HEK293 (cell line): ENCODE measurements at regions not wholly inside any gene's neighbourhood (a gene's known extent, or its start where the extent isn't known, plus 50 kb on each side); places are given as distances from the start of the nearest gene placed in this dataset.

Experiments used
- CTCF ChIA-PET: fragments of 350-600 bp; formaldehyde crosslinking; extraction: SDS; loops from one replicate; lab custom pipeline; 2021; ENCODE audit warnings: antibody characterized with exemption; lab: Yijun Ruan, JAX
- POLR2A ChIA-PET: fragments of 300-600 bp; formaldehyde crosslinking; extraction: SDS; loops from one replicate; lab custom pipeline; 2020; ENCODE audit warnings: antibody characterized with exemption, inconsistent platforms; lab: Yijun Ruan, JAX
- H3K27ac ChIP-seq: fragments of 200-500 bp; sonication (Bioruptor generic); 2 replicates; pipeline ENCODE4 v1.5.1; 2014; ENCODE audit warnings: low read depth, low read length, control low read depth, inconsistent platforms; ENCODE audit errors: extremely low read depth
- H3K36me3 ChIP-seq, 2 experiments: fragments of 200-500 bp in 1 of 2; sonication (Bioruptor generic) in 1 of 2; 1 replicate in 1 of 2; 2 replicates in 1 of 2; pipeline ENCODE4 v1.5.1; 2014 to 2017; ENCODE audit warnings: inconsistent platforms in 2 of 2, low read length in 2 of 2; ENCODE audit not compliant: control insufficient read depth in 2 of 2, insufficient read depth in 1 of 2
- H3K4me1 ChIP-seq: fragments of 200-500 bp; sonication (Bioruptor generic); 2 replicates; pipeline ENCODE4 v1.5.1; 2014; ENCODE audit warnings: mild to moderate bottlenecking, low read length, inconsistent platforms; ENCODE audit not compliant: control insufficient read depth, insufficient read depth
- H3K4me3 ChIP-seq: 2 replicates; pipeline ENCODE4 v1.5.1; 2011; ENCODE audit warnings: low read depth, mild to moderate bottlenecking, control low read depth, low read length, moderate library complexity
- H3K9me3 ChIP-seq: fragments of 200-500 bp; sonication (Bioruptor generic); 2 replicates; pipeline ENCODE4 v1.5.1; 2014; ENCODE audit warnings: low read depth, low read length, inconsistent platforms; ENCODE audit not compliant: control insufficient read depth, insufficient read depth
- ATF2 ChIP-seq: fragments of 450-650 bp; formaldehyde crosslinking; IDR thresholded peaks from 2 replicates; pipeline ENCODE4 v1.5.1; 2016; ENCODE audit warnings: missing biosample characterization, missing genetic modification characterization, low read depth
- BCL11A ChIP-seq: fragments of 450-650 bp; formaldehyde crosslinking; IDR thresholded peaks from 2 replicates; pipeline ENCODE4 v1.5.1; 2016; ENCODE audit warnings: low read depth, missing biosample characterization, missing genetic modification characterization
- INSM2 ChIP-seq: fragments of 450-650 bp; formaldehyde crosslinking; IDR thresholded peaks from 2 replicates; pipeline ENCODE4 v1.5.1; 2016; ENCODE audit warnings: missing biosample characterization, missing genetic modification characterization
- SCRT1 ChIP-seq: fragments of 450-650 bp; formaldehyde crosslinking; IDR thresholded peaks from 2 replicates; pipeline ENCODE4 v1.5.1; 2016; ENCODE audit warnings: missing biosample characterization, missing genetic modification characterization, borderline replicate concordance
- YY2 ChIP-seq: fragments of 450-650 bp; formaldehyde crosslinking; IDR thresholded peaks from 2 replicates; pipeline ENCODE4 v1.5.1; 2016; ENCODE audit warnings: missing biosample characterization, missing genetic modification characterization
- ZFP41 ChIP-seq: fragments of 450-650 bp; formaldehyde crosslinking; IDR thresholded peaks from 2 replicates; pipeline ENCODE4 v1.5.1; 2016; ENCODE audit warnings: missing biosample characterization, missing genetic modification characterization, borderline replicate concordance
- ZNF169 ChIP-seq: fragments of 450-650 bp; formaldehyde crosslinking; IDR thresholded peaks from 2 replicates; pipeline ENCODE4 v1.5.1; 2016; ENCODE audit warnings: missing biosample characterization, missing genetic modification characterization
- ZNF366 ChIP-seq: fragments of 450-650 bp; formaldehyde crosslinking; conservative IDR thresholded peaks from 2 replicates; pipeline ENCODE4 v1.5.1; 2016; ENCODE audit warnings: missing biosample characterization, missing genetic modification characterization
- ZNF37A ChIP-seq: fragments of 450-650 bp; IDR thresholded peaks from 2 replicates; pipeline ENCODE4 v1.5.1; 2018; ENCODE audit warnings: missing biosample characterization, missing genetic modification characterization
- ZNF404 ChIP-seq: fragments of 450-650 bp; formaldehyde crosslinking; IDR thresholded peaks from 2 replicates; pipeline ENCODE4 v1.5.1; 2017; ENCODE audit warnings: missing biosample characterization, missing genetic modification characterization
- ZNF423 ChIP-seq: fragments of 450-650 bp; formaldehyde crosslinking; IDR thresholded peaks from 2 replicates; pipeline ENCODE4 v1.5.1; 2016; ENCODE audit warnings: missing biosample characterization, missing genetic modification characterization
- ZNF530 ChIP-seq: fragments of 450-650 bp; formaldehyde crosslinking; IDR thresholded peaks from 2 replicates; pipeline ENCODE4 v1.5.1; 2016; ENCODE audit warnings: low read depth, missing biosample characterization, missing genetic modification characterization
- ZNF670 ChIP-seq: fragments of 450-650 bp; formaldehyde crosslinking; IDR thresholded peaks from 2 replicates; pipeline ENCODE4 v1.5.1; 2016; ENCODE audit warnings: missing biosample characterization, missing genetic modification characterization, low read depth
- ZNF843 ChIP-seq: fragments of 450-650 bp; formaldehyde crosslinking; IDR thresholded peaks from 2 replicates; pipeline ENCODE4 v1.5.1; 2016; ENCODE audit warnings: missing biosample characterization, missing genetic modification characterization
- ZSCAN4 ChIP-seq: fragments of 450-650 bp; formaldehyde crosslinking; IDR thresholded peaks from 2 replicates; pipeline ENCODE4 v1.5.1; 2017; ENCODE audit warnings: missing biosample characterization, missing genetic modification characterization
- TF ChIP-seq, protein P1 (sequence below): fragments of 450-650 bp; IDR thresholded peaks from 2 replicates; pipeline ENCODE4 v1.5.1; 2018; ENCODE audit warnings: missing biosample characterization, missing genetic modification characterization
- TF ChIP-seq, protein P2 (sequence below): fragments of 450-650 bp; formaldehyde crosslinking; IDR thresholded peaks from 2 replicates; pipeline ENCODE4 v1.5.1; 2017; ENCODE audit warnings: missing biosample characterization, missing genetic modification characterization
- TF ChIP-seq, protein P3 (sequence below): fragments of 450-650 bp; formaldehyde crosslinking; IDR thresholded peaks from 2 replicates; pipeline ENCODE4 v1.5.1; 2016; ENCODE audit warnings: missing biosample characterization, missing genetic modification characterization

- TF ChIP-seq ZNF366 (tag by site-specific recombination) (no peak), ZNF843 (tag by site-specific recombination) (no peak), YY2 (no peak), ZNF404 (no peak), BCL11A (tag by site-specific recombination) (no peak), SCRT1 (tag by site-specific recombination) (no peak), ZNF423 (no peak), ZFP41 (tag by site-specific recombination) (no peak), ZNF530 (tag by site-specific recombination) (no peak), ATF2 (tag by site-specific recombination) (no peak), ZNF37A (tag by site-specific recombination) (no peak), ZSCAN4 (tag by site-specific recombination) (no peak), ZNF670 (tag by site-specific recombination) (no peak), INSM2 (tag by site-specific recombination) (no peak), ZNF169 (tag by site-specific recombination) (no peak)
- TF ChIP-seq, protein P1, sequence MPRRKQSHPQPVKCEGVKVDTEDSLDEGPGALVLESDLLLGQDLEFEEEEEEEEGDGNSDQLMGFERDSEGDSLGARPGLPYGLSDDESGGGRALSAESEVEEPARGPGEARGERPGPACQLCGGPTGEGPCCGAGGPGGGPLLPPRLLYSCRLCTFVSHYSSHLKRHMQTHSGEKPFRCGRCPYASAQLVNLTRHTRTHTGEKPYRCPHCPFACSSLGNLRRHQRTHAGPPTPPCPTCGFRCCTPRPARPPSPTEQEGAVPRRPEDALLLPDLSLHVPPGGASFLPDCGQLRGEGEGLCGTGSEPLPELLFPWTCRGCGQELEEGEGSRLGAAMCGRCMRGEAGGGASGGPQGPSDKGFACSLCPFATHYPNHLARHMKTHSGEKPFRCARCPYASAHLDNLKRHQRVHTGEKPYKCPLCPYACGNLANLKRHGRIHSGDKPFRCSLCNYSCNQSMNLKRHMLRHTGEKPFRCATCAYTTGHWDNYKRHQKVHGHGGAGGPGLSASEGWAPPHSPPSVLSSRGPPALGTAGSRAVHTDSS (tag by site-specific recombination), result no peak
- TF ChIP-seq, protein P2, sequence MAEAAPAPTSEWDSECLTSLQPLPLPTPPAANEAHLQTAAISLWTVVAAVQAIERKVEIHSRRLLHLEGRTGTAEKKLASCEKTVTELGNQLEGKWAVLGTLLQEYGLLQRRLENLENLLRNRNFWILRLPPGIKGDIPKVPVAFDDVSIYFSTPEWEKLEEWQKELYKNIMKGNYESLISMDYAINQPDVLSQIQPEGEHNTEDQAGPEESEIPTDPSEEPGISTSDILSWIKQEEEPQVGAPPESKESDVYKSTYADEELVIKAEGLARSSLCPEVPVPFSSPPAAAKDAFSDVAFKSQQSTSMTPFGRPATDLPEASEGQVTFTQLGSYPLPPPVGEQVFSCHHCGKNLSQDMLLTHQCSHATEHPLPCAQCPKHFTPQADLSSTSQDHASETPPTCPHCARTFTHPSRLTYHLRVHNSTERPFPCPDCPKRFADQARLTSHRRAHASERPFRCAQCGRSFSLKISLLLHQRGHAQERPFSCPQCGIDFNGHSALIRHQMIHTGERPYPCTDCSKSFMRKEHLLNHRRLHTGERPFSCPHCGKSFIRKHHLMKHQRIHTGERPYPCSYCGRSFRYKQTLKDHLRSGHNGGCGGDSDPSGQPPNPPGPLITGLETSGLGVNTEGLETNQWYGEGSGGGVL (tag by site-specific recombination), result no peak
- TF ChIP-seq, protein P3, sequence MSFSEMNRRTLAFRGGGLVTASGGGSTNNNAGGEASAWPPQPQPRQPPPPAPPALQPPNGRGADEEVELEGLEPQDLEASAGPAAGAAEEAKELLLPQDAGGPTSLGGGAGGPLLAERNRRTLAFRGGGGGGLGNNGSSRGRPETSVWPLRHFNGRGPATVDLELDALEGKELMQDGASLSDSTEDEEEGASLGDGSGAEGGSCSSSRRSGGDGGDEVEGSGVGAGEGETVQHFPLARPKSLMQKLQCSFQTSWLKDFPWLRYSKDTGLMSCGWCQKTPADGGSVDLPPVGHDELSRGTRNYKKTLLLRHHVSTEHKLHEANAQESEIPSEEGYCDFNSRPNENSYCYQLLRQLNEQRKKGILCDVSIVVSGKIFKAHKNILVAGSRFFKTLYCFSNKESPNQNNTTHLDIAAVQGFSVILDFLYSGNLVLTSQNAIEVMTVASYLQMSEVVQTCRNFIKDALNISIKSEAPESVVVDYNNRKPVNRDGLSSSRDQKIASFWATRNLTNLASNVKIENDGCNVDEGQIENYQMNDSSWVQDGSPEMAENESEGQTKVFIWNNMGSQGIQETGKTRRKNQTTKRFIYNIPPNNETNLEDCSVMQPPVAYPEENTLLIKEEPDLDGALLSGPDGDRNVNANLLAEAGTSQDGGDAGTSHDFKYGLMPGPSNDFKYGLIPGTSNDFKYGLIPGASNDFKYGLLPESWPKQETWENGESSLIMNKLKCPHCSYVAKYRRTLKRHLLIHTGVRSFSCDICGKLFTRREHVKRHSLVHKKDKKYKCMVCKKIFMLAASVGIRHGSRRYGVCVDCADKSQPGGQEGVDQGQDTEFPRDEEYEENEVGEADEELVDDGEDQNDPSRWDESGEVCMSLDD, result no peak
- ChIA-PET POLR2A (no interaction called here), CTCF (no interaction called here)
- Histone ChIP-seq H3K9me3 (no peaks in the 10 kb centered on the region), H3K27ac (no peak overlapping the region), H3K4me1 (peaks cover 11% of the 10 kb centered on the region), H3K36me3 (no peaks in the 10 kb centered on the region), H3K4me3 (no peak overlapping the region)
These were observed 64.7 kb upstream of the ATG10 start for GRCh38 chr5:81907012-81907635.
